Fibroblast of lung (primary cell): ENCODE measurements at regions not wholly inside any gene's neighbourhood (a gene's known extent, or its start where the extent isn't known, plus 50 kb on each side); places are given as distances from the start of the nearest gene placed in this dataset.

Experiments
- DNase-seq, 2 donors: peaks; one replicate each; pipeline versions ENCODE4 v3.0.0 to v3.0.0-alpha.2; 2010; ENCODE audit warnings: low read depth in 2 of 2
- H2AFZ ChIP-seq: 2 replicates; pipeline ENCODE4 v1.5.1; 2012; ENCODE audit warnings: low read length, control low read depth, inconsistent platforms
- H3K27ac ChIP-seq: 2 replicates; pipeline ENCODE4 v1.5.1; 2011; ENCODE audit warnings: low read length, control low read depth; ENCODE audit not compliant: insufficient read depth
- H3K27me3 ChIP-seq: 2 replicates; pipeline ENCODE4 v1.5.1; 2011; ENCODE audit warnings: mild to moderate bottlenecking, low read length; ENCODE audit not compliant: control insufficient read depth, insufficient read depth
- H3K36me3 ChIP-seq: 2 replicates; pipeline ENCODE4 v1.5.1; 2011; ENCODE audit warnings: low read length; ENCODE audit not compliant: control insufficient read depth, insufficient read depth
- H3K4me1 ChIP-seq: 2 replicates; pipeline ENCODE4 v1.5.1; 2011; ENCODE audit warnings: low read length; ENCODE audit not compliant: control insufficient read depth, insufficient read depth; ENCODE audit errors: extremely low read depth
- H3K4me2 ChIP-seq: 2 replicates; pipeline ENCODE4 v1.5.1; 2011; ENCODE audit warnings: low read length, control low read depth; ENCODE audit not compliant: insufficient read depth; ENCODE audit errors: extremely low read depth
- H3K4me3 ChIP-seq, 4 experiments: fragments of 200-600 bp in 1 of 4; sonication (generic) in 1 of 4; replicated peaks in 1 of 4; 2 replicates each; pipeline ENCODE4 v1.5.1; 2011 to 2016; ENCODE audit warnings: low read length in 4 of 4, low read depth in 3 of 4, mild to moderate bottlenecking in 3 of 4, control low read depth in 2 of 4, inconsistent platforms in 1 of 4, mixed read lengths in 1 of 4; ENCODE audit not compliant: insufficient read depth in 1 of 4; ENCODE audit errors: control extremely low read depth in 1 of 4
- H3K79me2 ChIP-seq: 2 replicates; pipeline ENCODE4 v1.5.1; 2012; ENCODE audit warnings: mild to moderate bottlenecking, low read length, inconsistent platforms; ENCODE audit not compliant: control insufficient read depth, insufficient read depth
- H3K9ac ChIP-seq: 2 replicates; pipeline ENCODE4 v1.5.1; 2011; ENCODE audit warnings: mild to moderate bottlenecking, low read length, control low read depth; ENCODE audit not compliant: insufficient read depth
- H3K9me3 ChIP-seq: 2 replicates; pipeline ENCODE4 v1.5.1; 2012; ENCODE audit warnings: low read depth, low read length; ENCODE audit not compliant: control insufficient read depth, insufficient read depth
- H4K20me1 ChIP-seq: 2 replicates; pipeline ENCODE4 v1.5.1; 2011; ENCODE audit warnings: low read length; ENCODE audit not compliant: control insufficient read depth, insufficient read depth; ENCODE audit errors: extremely low read depth
- CTCF ChIP-seq, 2 donors: IDR thresholded peaks in 1 of 2; conservative IDR thresholded peaks in 1 of 2; 1 replicate in 1 of 2; 2 replicates in 1 of 2; pipeline ENCODE4 v1.5.1; 2011 to 2012; ENCODE audit warnings: low read length in 2 of 2, control low read depth in 1 of 2, inconsistent platforms in 1 of 2, low read depth in 1 of 2, mild to moderate bottlenecking in 1 of 2
- EZH2 ChIP-seq: IDR thresholded peaks from 2 replicates; pipeline ENCODE4 v1.5.1; 2012; ENCODE audit warnings: low read length, control low read depth, mild to moderate bottlenecking; ENCODE audit errors: missing control alignments

GRCh38 chr4:26009502-26009901 lies 95.5 kb downstream of the SMIM20 start:
- no peak for DNase-seq
- no peak for TF ChIP-seq CTCF (conservative IDR thresholded peaks at IDR 0.05 in 1 of 2, IDR thresholded peaks at IDR 0.05 in 1 of 2; ENCODE audit: low read depth in 1 of 2, low read length in 2 of 2)
- no peak for TF ChIP-seq EZH2
- no peak overlapping the region for H3K27ac ChIP-seq
- no peak overlapping the region for H2AFZ ChIP-seq
- peaks cover 2% of the 10 kb centered on the region for H3K4me1 ChIP-seq
- no peak overlapping the region for H3K9ac ChIP-seq
- H3K27me3 ChIP-seq: no peaks in the 10 kb centered on the region
- H3K36me3 ChIP-seq: no peaks in the 10 kb centered on the region
- H3K4me3 ChIP-seq: no peak overlapping the region
- H3K9me3 ChIP-seq: no peaks in the 10 kb centered on the region
- H3K79me2 ChIP-seq: no peaks in the 10 kb centered on the region
- no peaks in the 10 kb centered on the region for H4K20me1 ChIP-seq
- H3K4me2 ChIP-seq: no peak overlapping the region

GRCh38 chr4:26010304-26010703 lies 96.3 kb downstream of the SMIM20 start:
- Histone ChIP-seq H3K4me2 (no peak overlapping the region), H3K36me3 (no peaks in the 10 kb centered on the region), H2AFZ (no peak overlapping the region), H3K27ac (no peak overlapping the region), H3K79me2 (no peaks in the 10 kb centered on the region), H3K4me1 (peaks cover 7% of the 10 kb centered on the region), H3K9me3 (no peaks in the 10 kb centered on the region), H3K4me3 (no peak overlapping the region), H4K20me1 (no peaks in the 10 kb centered on the region), H3K9ac (no peak overlapping the region), H3K27me3 (no peaks in the 10 kb centered on the region)
- TF ChIP-seq CTCF (conservative IDR thresholded peaks at IDR 0.05 in 1 of 2, IDR thresholded peaks at IDR 0.05 in 1 of 2; ENCODE audit: low read depth in 1 of 2, low read length in 2 of 2) (no peak), EZH2 (no peak)
- DNase-seq: peak in 1 of 2 donors; percentile 49

- no peak overlapping the region for H3K4me2 ChIP-seq
- H3K36me3 ChIP-seq: no peaks in the 10 kb centered on the region
- DNase-seq: no peak
- H3K9ac ChIP-seq: no peak overlapping the region
- no peaks in the 10 kb centered on the region for H3K9me3 ChIP-seq
- no peak for TF ChIP-seq CTCF (conservative IDR thresholded peaks at IDR 0.05 in 1 of 2, IDR thresholded peaks at IDR 0.05 in 1 of 2; ENCODE audit: low read depth in 1 of 2, low read length in 2 of 2)
- TF ChIP-seq EZH2: no peak
- no peak overlapping the region for H2AFZ ChIP-seq
- H3K4me1 ChIP-seq: peaks cover 14% of the 10 kb centered on the region
- H3K79me2 ChIP-seq: no peaks in the 10 kb centered on the region
- no peaks in the 10 kb centered on the region for H4K20me1 ChIP-seq
- no peak overlapping the region for H3K4me3 ChIP-seq
- H3K27ac ChIP-seq: no peak overlapping the region
- no peaks in the 10 kb centered on the region for H3K27me3 ChIP-seq
Observed at GRCh38 chr4:26013629-26014028, 99.6 kb downstream of the SMIM20 start.
